ENCODE measurements at regions not wholly inside any gene's neighbourhood (a gene's known extent, or its start where the extent isn't known, plus 50 kb on each side); places are given as distances from the start of the nearest gene placed in this dataset.
"Not testable (repeated sequence)": the region's sequence is repeated elsewhere in the genome, so short reads cannot be mapped to it uniquely, and the experiment has no call there.

- TF ChIP-seq RBBP5 (conservative IDR thresholded peaks at IDR 0.05) = no peak
Measured at GRCh38 chr17:33955461-33955860, 299.6 kb upstream of the CCL2 start (continued).

GRCh38 chr17:33959098-33959497 lies 296.0 kb upstream of the CCL2 start:
- BruUV-seq (replicated peaks); H3K79me2 ChIP-seq (ENCODE audit: control insufficient read depth, insufficient read depth, low read length); H3K27ac ChIP-seq (ENCODE audit: control insufficient read depth, insufficient read depth); intact Hi-C loops (cut with micrococcal nuclease; ENCODE audit: unreplicated experiment); CTCF ChIA-PET; FAIRE-seq; DNase-seq (ENCODE audit: low read depth, low spot score); H4K20me1 ChIP-seq (ENCODE audit: control insufficient read depth, insufficient read depth); H3K4me2 ChIP-seq (ENCODE audit: control insufficient read depth, insufficient read depth); in situ Hi-C loops (cut with MboI); H3K4me3 ChIP-seq; SMC1A ChIA-PET (ENCODE audit: uncharacterized antibody, unreplicated experiment); H3K9me3 ChIP-seq (replicated peaks; ENCODE audit: control insufficient read depth, insufficient read depth, low read length); POLR2A ChIA-PET; H2AFZ ChIP-seq (ENCODE audit: control insufficient read depth, low read depth, low read length); H3K27me3 ChIP-seq (replicated peaks in 1 of 2; ENCODE audit: control insufficient read depth in 2 of 2, insufficient read depth in 2 of 2, low read length in 1 of 2); ATAC-seq; H3K9ac ChIP-seq (ENCODE audit: control insufficient read depth, insufficient read depth, low read length); RAD21 ChIA-PET (ENCODE audit: unreplicated experiment); H3K36me3 ChIP-seq (ENCODE audit: control insufficient read depth in 2 of 2, insufficient read depth in 2 of 2, low read length in 1 of 2): not testable (repeated sequence)
- peaks cover 14% of the 10 kb centered on the region for H3K4me1 ChIP-seq (ENCODE audit: control insufficient read depth, insufficient read depth, low read length)

GRCh38 chr17:33962857-33963655 lies 292.0 kb upstream of the CCL2 start:
- H3K79me2 ChIP-seq (ENCODE audit: control insufficient read depth, insufficient read depth, low read length) = no peaks in the 10 kb centered on the region
- peak; percentile 39 for DNase-seq (ENCODE audit: low read depth, low spot score)
- no peaks in the 10 kb centered on the region for H3K27me3 ChIP-seq (replicated peaks in 1 of 2; ENCODE audit: control insufficient read depth in 2 of 2, insufficient read depth in 2 of 2, low read length in 1 of 2)
- intact Hi-C loops (cut with micrococcal nuclease; ENCODE audit: unreplicated experiment) = loop anchor here (10.0 kb wide), 1 partner anchor 412 kb away; no protein-coding TSS in a partner anchor
- no peak overlapping the region for H3K4me3 ChIP-seq
- H3K27ac ChIP-seq (ENCODE audit: control insufficient read depth, insufficient read depth) = peak overlapping the region; percentile 27
- no peaks in the 10 kb centered on the region for H3K36me3 ChIP-seq (ENCODE audit: control insufficient read depth in 2 of 2, insufficient read depth in 2 of 2, low read length in 1 of 2)
- peak overlapping the region; percentile 53 for H3K4me2 ChIP-seq (ENCODE audit: control insufficient read depth, insufficient read depth)
- ATAC-seq = peak; percentile 27
- ChIA-PET SMC1A (ENCODE audit: uncharacterized antibody, unreplicated experiment) (interaction anchor here (0.5 to 1.4 kb wide), 5 partner anchors 9 to 184 kb away, joined by 3 to 4 read pairs (median 3); no protein-coding TSS in a partner anchor), CTCF (interaction anchor here (1.6 kb wide), 2 partner anchors 8 to 184 kb away, joined by 4 to 5 read pairs; no protein-coding TSS in a partner anchor), POLR2A (interaction anchor here (1.1 kb wide), 1 partner anchor 14 kb away, joined by 3 read pairs; no protein-coding TSS in a partner anchor), RAD21 (ENCODE audit: unreplicated experiment) (no interaction called here)
- peaks cover 32% of the 10 kb centered on the region for H3K4me1 ChIP-seq (ENCODE audit: control insufficient read depth, insufficient read depth, low read length)
- 9% methylated on average over 7 of the region's 7 CpGs for WGBS (ENCODE audit: insufficient coverage, insufficient replicate concordance, low lambda C conversion rate, missing lambda C conversion rate)
- BruUV-seq (replicated peaks) = no TSS peak
- TF ChIP-seq USF2 (IDR thresholded peaks at IDR 0.05; ENCODE audit: borderline replicate concordance, low read depth, low read length) (no peak), SPI1 (IDR thresholded peaks at IDR 0.05; ENCODE audit: borderline replicate concordance, insufficient read depth, low read depth, low read length) (peak; percentile 66)
- FAIRE-seq = no peak
- in situ Hi-C loops (cut with MboI) = no loop called here
- no peak overlapping the region; the same call in 1 of the 2 replicates for H2AFZ ChIP-seq (ENCODE audit: control insufficient read depth, low read depth, low read length)
- peaks cover 3% of the 10 kb centered on the region; the same call in 1 of the 3 replicates for H3K9me3 ChIP-seq (replicated peaks; ENCODE audit: control insufficient read depth, insufficient read depth, low read length)
- no peak overlapping the region for H3K9ac ChIP-seq (ENCODE audit: control insufficient read depth, insufficient read depth, low read length)
- no peaks in the 10 kb centered on the region for H4K20me1 ChIP-seq (ENCODE audit: control insufficient read depth, insufficient read depth)

Measured in GM12878 (cell line).